NB4 (cell line): ENCODE measurements at regions not wholly inside any gene's neighbourhood (a gene's known extent, or its start where the extent isn't known, plus 50 kb on each side); places are given as distances from the start of the nearest gene placed in this dataset.

Experiments
- DNase-seq: peaks from one replicate; pipeline ENCODE4 v3.0.0; 2010; ENCODE audit warnings: low read depth
- H3K4me3 ChIP-seq: one replicate; pipeline ENCODE4 v1.5.1; 2011; ENCODE audit warnings: mild to moderate bottlenecking, low read depth, low read length, moderate library complexity
- CTCF ChIP-seq: IDR thresholded peaks from one replicate; pipeline ENCODE4 v1.5.1; 2012; ENCODE audit warnings: low read depth, low read length
- MAX ChIP-seq: IDR thresholded peaks from 2 replicates; pipeline ENCODE4 v1.6.1; 2011; ENCODE audit warnings: low read depth, low read length
- MYC ChIP-seq: IDR thresholded peaks from 2 replicates; pipeline ENCODE4 v1.6.1; 2011; ENCODE audit warnings: low read depth, low read length
- POLR2A ChIP-seq: IDR thresholded peaks from 2 replicates; pipeline ENCODE4 v1.6.1; 2011; ENCODE audit warnings: mild to moderate bottlenecking; ENCODE audit not compliant: insufficient read length; ENCODE audit errors: extremely low read depth

GRCh38 chr5:2857837-2858236 is 106.4 kb upstream of the IRX2 start:
- TF ChIP-seq MYC = no peak
- TF ChIP-seq MAX = no peak
- TF ChIP-seq POLR2A = no peak
- TF ChIP-seq CTCF = no peak
- no peak overlapping the region for H3K4me3 ChIP-seq
- DNase-seq = no peak

DNA sequence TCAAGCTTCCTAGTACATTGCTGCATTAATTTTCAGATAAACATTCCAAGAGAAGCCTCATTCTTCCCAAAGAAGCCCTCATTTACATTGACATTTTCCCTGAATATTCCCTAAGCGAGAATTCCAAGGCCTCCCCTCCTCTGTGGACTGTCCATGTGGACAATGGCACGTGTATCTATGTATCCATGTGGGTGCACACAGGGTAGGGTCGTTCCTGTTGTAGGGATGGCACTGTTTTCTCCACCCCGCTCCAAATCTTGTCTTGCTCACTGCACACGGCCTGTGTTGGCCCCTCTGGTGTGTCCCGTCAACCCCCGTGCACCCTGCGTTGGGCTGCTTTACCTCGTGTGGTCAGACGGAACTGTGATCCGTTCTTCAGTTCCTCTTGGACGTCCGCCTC is 104.7 kb upstream of the IRX2 start:
- DNase-seq = no peak
- TF ChIP-seq MAX = no peak
- no peak for TF ChIP-seq MYC
- TF ChIP-seq CTCF = no peak
- TF ChIP-seq POLR2A = no peak
- H3K4me3 ChIP-seq = no peak overlapping the region

GRCh38 chr5:2852446-2852845 is 101.0 kb upstream of the IRX2 start:
- no peak overlapping the region for H3K4me3 ChIP-seq
- no peak for DNase-seq
- TF ChIP-seq MAX (no peak), POLR2A (no peak), MYC (no peak), CTCF (no peak)

DNA sequence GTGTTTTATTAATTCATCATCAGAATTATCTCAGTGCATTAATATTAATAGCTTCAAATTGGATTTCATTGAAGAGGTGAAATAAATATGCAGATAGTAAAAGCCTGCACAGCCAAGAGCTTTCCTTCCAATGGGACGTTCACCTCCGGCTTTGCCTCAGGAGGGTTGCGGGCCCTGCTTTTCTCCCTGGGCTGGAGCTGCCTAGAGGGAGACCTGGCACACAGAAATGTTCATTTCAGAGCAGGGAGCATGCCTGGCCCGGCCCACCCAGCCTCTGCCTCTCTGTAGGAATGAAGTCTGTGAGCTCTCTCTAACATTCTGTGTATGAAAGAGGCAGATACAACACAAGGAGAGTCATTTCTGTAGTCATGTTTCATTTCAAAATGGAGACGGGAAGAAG is 100.4 kb upstream of the IRX2 start:
- H3K4me3 ChIP-seq = no peak overlapping the region
- no peak for TF ChIP-seq POLR2A
- TF ChIP-seq CTCF = no peak
- no peak for TF ChIP-seq MAX
- no peak for TF ChIP-seq MYC
- no peak for DNase-seq

- H3K4me3 ChIP-seq = no peak overlapping the region
- no peak for DNase-seq
- TF ChIP-seq POLR2A = no peak
- no peak for TF ChIP-seq MYC
Measured at GRCh38 chr5:2849429-2849828, 98.0 kb upstream of the IRX2 start.

DNA sequence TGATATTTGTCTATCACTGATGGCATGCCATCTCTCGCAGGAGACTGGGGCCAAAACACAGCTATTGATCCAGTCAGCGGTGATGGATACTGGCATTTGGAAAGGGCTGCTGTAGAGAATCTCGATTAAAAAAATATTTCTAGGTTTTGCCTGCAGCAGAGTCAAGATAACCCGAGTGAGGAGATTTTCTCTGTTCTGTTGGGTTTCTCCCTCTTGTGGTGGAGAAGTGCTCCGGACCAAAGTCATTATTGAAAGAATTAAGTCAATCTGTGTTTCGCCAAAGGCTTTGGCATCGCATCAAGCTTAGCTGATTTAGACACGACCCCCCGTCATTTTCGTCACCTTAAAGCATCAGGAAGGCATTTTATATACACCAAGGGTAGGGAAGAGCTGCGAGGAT is 97.1 kb upstream of the IRX2 start:
- TF ChIP-seq CTCF (no peak), MYC (no peak), MAX (no peak)
- H3K4me3 ChIP-seq = no peak overlapping the region
- DNase-seq = no peak

DNA sequence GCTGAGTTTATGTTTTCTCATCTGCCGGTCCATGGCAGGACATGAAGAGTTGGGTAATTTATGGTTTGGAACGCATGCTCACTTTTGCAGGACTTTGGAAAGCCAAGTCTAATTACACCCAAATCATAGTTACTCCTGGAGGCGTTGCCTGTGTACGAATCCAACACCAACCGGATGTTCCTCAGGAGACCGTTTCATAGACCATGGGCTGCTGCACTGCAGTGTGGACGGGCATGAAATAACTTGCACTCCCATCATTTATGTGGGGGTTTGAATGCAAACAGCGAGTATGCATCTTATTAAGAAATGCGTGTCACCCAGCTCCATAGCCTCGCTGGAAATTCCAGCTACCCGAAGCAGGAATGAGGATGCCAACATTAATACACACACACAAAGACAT is 96.1 kb upstream of the IRX2 start:
- TF ChIP-seq MYC (no peak), CTCF (no peak), POLR2A (no peak), MAX (no peak)
- no peak overlapping the region for H3K4me3 ChIP-seq
- DNase-seq = no peak
